Fibroblast of lung (primary cell): ENCODE measurements at regions not wholly inside any gene's neighbourhood (a gene's known extent, or its start where the extent isn't known, plus 50 kb on each side); places are given as distances from the start of the nearest gene placed in this dataset.
"Not testable (repeated sequence)": the region's sequence is repeated elsewhere in the genome, so short reads cannot be mapped to it uniquely, and the experiment has no call there.

Experiments used
- CTCF ChIP-seq, 2 donors: IDR thresholded peaks in 1 of 2; conservative IDR thresholded peaks in 1 of 2; 1 replicate in 1 of 2; 2 replicates in 1 of 2; pipeline ENCODE4 v1.5.1; 2011 to 2012; ENCODE audit warnings: low read length in 2 of 2, control low read depth in 1 of 2, inconsistent platforms in 1 of 2, low read depth in 1 of 2, mild to moderate bottlenecking in 1 of 2
- EZH2 ChIP-seq: IDR thresholded peaks from 2 replicates; pipeline ENCODE4 v1.5.1; 2012; ENCODE audit warnings: low read length, control low read depth, mild to moderate bottlenecking; ENCODE audit errors: missing control alignments

GRCh38 chr2:66243809-66244208 lies 191.1 kb upstream of the MEIS1 start:
- TF ChIP-seq EZH2; CTCF (conservative IDR thresholded peaks at IDR 0.05 in 1 of 2, IDR thresholded peaks at IDR 0.05 in 1 of 2; ENCODE audit: low read depth in 1 of 2, low read length in 2 of 2): not testable (repeated sequence)
